HepG2 (cell line): ENCODE measurements at regions not wholly inside any gene's neighbourhood (a gene's known extent, or its start where the extent isn't known, plus 50 kb on each side); places are given as distances from the start of the nearest gene placed in this dataset.

ENCODE experiments used
- ATAC-seq: fragments of 200-7000 bp; cut with Tn5 transposase; 3 replicates; pipeline ENCODE4 v1.9.1; 2020; ENCODE audit warnings: mild to moderate bottlenecking, moderate library complexity
- BruUV-seq: library from RNA; stranded (reverse); fragments of 400-500 nt; replicated peaks from 2 replicates; lab custom pipeline; 2021; lab: Mats Ljungman, UMichigan
- CTCF ChIA-PET: fragments of 300-600 bp; formaldehyde crosslinking; extraction: SDS; loops from one replicate; lab custom pipeline; 2021; ENCODE audit warnings: low total read pairs, inconsistent platforms, low intra/inter-chr PET ratio; lab: Yijun Ruan, JAX
- POLR2A ChIA-PET: fragments of 350-600 bp; sonication (Branson Sonifier 250); formaldehyde crosslinking; loops from one replicate; lab custom pipeline; 2020; ENCODE audit warnings: antibody characterized with exemption, inconsistent platforms; lab: Yijun Ruan, JAX
- DNase-seq: peaks from one replicate; pipeline ENCODE4 v3.0.0-alpha.2; 2015; ENCODE audit warnings: low spot score
- FAIRE-seq: peaks from 3 replicates; lab custom pipeline; 2011; peaks lifted over from hg19 to GRCh38; lab: Jason Lieb, UNC
- H2AFZ ChIP-seq: one replicate; pipeline ENCODE4 v1.6.1; 2011; ENCODE audit warnings: low read length, inconsistent platforms
- H3K27ac ChIP-seq: fragments of 300-600 bp; 3 replicates; pipeline ENCODE4 v1.8.0; 2011; ENCODE audit warnings: mixed run types, mild to moderate bottlenecking, mixed read lengths, low read length, inconsistent platforms; ENCODE audit not compliant: insufficient read depth; ENCODE audit errors: extremely low read length
- H3K27me3 ChIP-seq, 2 experiments: fragments of 200-600 bp in 1 of 2; 2 replicates in 1 of 2; 3 replicates in 1 of 2; pipeline versions ENCODE4 v1.6.0 to v1.8.0; 2011; ENCODE audit warnings: low read length in 2 of 2, mild to moderate bottlenecking in 2 of 2, moderate library complexity in 2 of 2, inconsistent platforms in 1 of 2; ENCODE audit not compliant: insufficient read depth in 2 of 2, control insufficient read depth in 1 of 2
- H3K36me3 ChIP-seq, 2 experiments: fragments of 200-600 bp in 1 of 2; replicated peaks in 1 of 2; 2 replicates in 1 of 2; 3 replicates in 1 of 2; pipeline versions ENCODE4 v1.5.1 to v1.8.0; 2011; ENCODE audit warnings: low read length in 2 of 2, inconsistent platforms in 1 of 2; ENCODE audit not compliant: insufficient read depth in 2 of 2, control insufficient read depth in 1 of 2
- H3K4me1 ChIP-seq: 2 replicates; pipeline ENCODE4 v1.5.1; 2012; ENCODE audit warnings: low read length, inconsistent platforms; ENCODE audit not compliant: insufficient read depth
- H3K4me2 ChIP-seq: 2 replicates; pipeline ENCODE4 v1.6.0; 2011; ENCODE audit warnings: low read depth, low read length, inconsistent platforms
- H3K4me3 ChIP-seq, 3 experiments: fragments of 200-600 bp in 1 of 3; sonication (generic), shearing (Covaris generic) in 1 of 3; replicated peaks in 1 of 3; 2 replicates each; pipeline ENCODE4 v1.5.1; 2011 to 2016; ENCODE audit warnings: low read length in 3 of 3, inconsistent platforms in 2 of 3, low read depth in 2 of 3, mild to moderate bottlenecking in 2 of 3, control low read depth in 1 of 3, mixed read lengths in 1 of 3; ENCODE audit not compliant: insufficient read depth in 1 of 3
- H3K79me2 ChIP-seq: one replicate; pipeline ENCODE4 v1.6.1; 2011; ENCODE audit warnings: low read length, inconsistent platforms; ENCODE audit not compliant: insufficient read depth
- H3K9ac ChIP-seq: 2 replicates; pipeline ENCODE4 v1.6.0; 2011; ENCODE audit warnings: mild to moderate bottlenecking, low read depth, low read length, inconsistent platforms; ENCODE audit not compliant: insufficient read depth
- H3K9me3 ChIP-seq: 2 replicates; pipeline ENCODE4 v1.5.1; 2012; ENCODE audit warnings: mild to moderate bottlenecking, low read length
- H4K20me1 ChIP-seq: 2 replicates; pipeline ENCODE4 v1.6.0; 2011; ENCODE audit warnings: inconsistent platforms, mild to moderate bottlenecking, low read length, moderate library complexity; ENCODE audit not compliant: insufficient read depth
- AFF4 ChIP-seq: sonication (generic); formaldehyde crosslinking; IDR thresholded peaks from 2 replicates; pipeline ENCODE4 v1.4.0; 2020; ENCODE audit warnings: missing genetic modification reagents
- AHR ChIP-seq: IDR thresholded peaks from 2 replicates; pipeline ENCODE4 v1.6.1; 2018; ENCODE audit warnings: missing genetic modification reagents, missing compliant biosample characterization
- ATF4 ChIP-seq, 2 experiments: fragments of 450-650 bp in 1 of 2; sonication (generic) in 1 of 2; formaldehyde crosslinking; IDR thresholded peaks; 2 replicates each; pipeline versions ENCODE4 v1.5.0 to v1.8.0; 2020 to 2022; ENCODE audit warnings: mild to moderate bottlenecking in 1 of 2, missing genetic modification reagents in 1 of 2
- FIP1L1 ChIP-seq: fragments of 200-400 bp; formaldehyde crosslinking; IDR thresholded peaks from 2 replicates; pipeline ENCODE4 v1.6.1; 2018; ENCODE audit warnings: low read depth, mild to moderate bottlenecking, low read length, moderate library complexity, borderline replicate concordance; ENCODE audit not compliant: insufficient read depth
- FOXO1 ChIP-seq: sonication (generic); formaldehyde crosslinking; IDR thresholded peaks from 2 replicates; pipeline ENCODE4 v1.4.0; 2020; ENCODE audit warnings: missing genetic modification reagents
- HCFC1 ChIP-seq: fragments of 150-350 bp; IDR thresholded peaks from 2 replicates; pipeline ENCODE4 v1.6.1; 2014; ENCODE audit warnings: low read depth, low read length
- ONECUT2 ChIP-seq: sonication (generic); formaldehyde crosslinking; IDR thresholded peaks from 2 replicates; pipeline ENCODE4 v1.4.0; 2020; ENCODE audit warnings: missing genetic modification reagents
- PHF8 ChIP-seq: sonication (generic); formaldehyde crosslinking; IDR thresholded peaks from 2 replicates; pipeline ENCODE4 v1.5.0; 2020; ENCODE audit warnings: missing genetic modification reagents
- RFX5 ChIP-seq: IDR thresholded peaks from 2 replicates; pipeline ENCODE4 v1.6.1; 2011; ENCODE audit warnings: low read depth, low read length, improper control_type of control experiment
- RORA ChIP-seq: sonication (generic); formaldehyde crosslinking; IDR thresholded peaks from 2 replicates; pipeline ENCODE4 v1.5.0; 2020; ENCODE audit warnings: mild to moderate bottlenecking, missing genetic modification reagents, moderate library complexity
- TBL1XR1 ChIP-seq: fragments of 150-350 bp; IDR thresholded peaks from 2 replicates; pipeline ENCODE4 v1.6.1; 2014; ENCODE audit warnings: borderline replicate concordance, low read length; ENCODE audit not compliant: partially characterized antibody
- ZFP36L2 ChIP-seq: sonication (generic); formaldehyde crosslinking; IDR thresholded peaks from 2 replicates; pipeline ENCODE4 v1.4.0; 2020; ENCODE audit warnings: missing genetic modification reagents
- ZNF276 ChIP-seq: sonication (generic); formaldehyde crosslinking; IDR thresholded peaks from 2 replicates; pipeline ENCODE4 v1.4.0; 2020; ENCODE audit warnings: mild to moderate bottlenecking, low read depth, missing genetic modification reagents
- ZNF331 ChIP-seq: sonication (generic); formaldehyde crosslinking; IDR thresholded peaks from 2 replicates; pipeline ENCODE4 v1.4.0; 2020; ENCODE audit warnings: missing genetic modification reagents
- ZUFSP ChIP-seq: sonication (generic); formaldehyde crosslinking; IDR thresholded peaks from 2 replicates; pipeline ENCODE4 v1.9.0; 2021; ENCODE audit warnings: missing genetic modification reagents, mild to moderate bottlenecking, borderline replicate concordance
- WGBS: methylation state at CpG from one replicate; pipeline ENCODE4 v1.1.6; 2017; ENCODE audit warnings: low lambda C conversion rate; 5-methylcytosine and 5-hydroxymethylcytosine counted together
- in situ Hi-C: cut with HindIII; loops from 2 replicates; pipeline ENCODE4 v1.10.0; 2017; ENCODE audit warnings: low pct_unique_long_range_greater_than_20kb; ENCODE audit not compliant: extremely low pct_ligation_motif_present
- intact Hi-C: fragments of 100-400 bp; cut with micrococcal nuclease; formaldehyde crosslinking; loops from one replicate; pipeline ENCODE4 v1.10.0; 2022; ENCODE audit not compliant: unreplicated experiment

- Histone ChIP-seq H3K27me3 (peaks cover 1 to 4% of the 10 kb centered on the region in 2 experiments; a peak in 2 of 5 replicates), H3K4me3 (no peak overlapping the region), H3K4me1 (no peaks in the 10 kb centered on the region), H2AFZ (no peak overlapping the region), H3K36me3 (no peaks in the 10 kb centered on the region), H4K20me1 (no peaks in the 10 kb centered on the region), H3K79me2 (no peaks in the 10 kb centered on the region), H3K9ac (no peak overlapping the region), H3K9me3 (no peaks in the 10 kb centered on the region), H3K27ac (no peak overlapping the region), H3K4me2 (no peak overlapping the region)
- FAIRE-seq = no peak
- no peak for ATAC-seq
- 0% methylated on average over 1 of the region's 1 CpG for WGBS
- POLR2A ChIA-PET = no interaction called here
- in situ Hi-C loops = no loop called here
- intact Hi-C loops = no loop called here
- CTCF ChIA-PET = no interaction called here
- no TSS peak for BruUV-seq
- no peak for DNase-seq
- TF ChIP-seq ATF4 (CRISPR knock-in tag; IDR thresholded peaks at IDR 0.05) (no peak), AHR (no peak), HCFC1 (no peak), TBL1XR1 (no peak), ONECUT2 (CRISPR knock-in tag) (no peak), FOXO1 (CRISPR knock-in tag) (no peak), ZNF276 (CRISPR knock-in tag) (no peak), RORA (no peak), ZFP36L2 (CRISPR knock-in tag) (no peak), ZUFSP (CRISPR knock-in tag) (no peak), PHF8 (CRISPR knock-in tag) (no peak), AFF4 (no peak), FIP1L1 (no peak), ZNF331 (no peak), RFX5 (no peak)
Measured at GRCh38 chr11:19374151-19374569, 133.4 kb upstream of the E2F8 start.
